ENCODE measurements at regions not wholly inside any gene's neighbourhood (a gene's known extent, or its start where the extent isn't known, plus 50 kb on each side); places are given as distances from the start of the nearest gene placed in this dataset.
A peak's percentile ranks its signal among the peaks of the same experiment; 100 is the strongest.

GRCh38 chr20:17808357-17808756 lies 108.6 kb downstream of the BANF2 start:
- Histone ChIP-seq H3K4me2 (ENCODE audit: low read depth, low read length) (peak overlapping the region; percentile 38; the same call in 1 of the 2 replicates), H3K9me3 (ENCODE audit: low read length) (no peaks in the 10 kb centered on the region), H3K36me3 (replicated peaks in 1 of 2; ENCODE audit: control insufficient read depth in 1 of 2, insufficient read depth in 2 of 2, low read length in 2 of 2) (no peaks in the 10 kb centered on the region), H3K9ac (ENCODE audit: insufficient read depth, low read depth, low read length) (no peak overlapping the region), H3K4me3 (replicated peaks in 1 of 3; ENCODE audit: insufficient read depth in 1 of 3, low read depth in 2 of 3, low read length in 3 of 3) (no peak overlapping the region), H4K20me1 (ENCODE audit: insufficient read depth, low read length) (no peaks in the 10 kb centered on the region), H2AFZ (ENCODE audit: low read length) (no peak overlapping the region), H3K27me3 (ENCODE audit: control insufficient read depth in 1 of 2, insufficient read depth in 2 of 2, low read length in 2 of 2) (peaks cover 0 to 1% of the 10 kb centered on the region in 2 experiments; a peak in 2 of 5 replicates), H3K4me1 (ENCODE audit: insufficient read depth, low read length) (peaks cover 68% of the 10 kb centered on the region), H3K27ac (ENCODE audit: extremely low read length, insufficient read depth, low read length) (no peak overlapping the region), H3K79me2 (ENCODE audit: insufficient read depth, low read length) (no peaks in the 10 kb centered on the region)
- ATAC-seq (peak; percentile 24; the same call in 2 of the 3 replicates), FAIRE-seq (no peak), DNase-seq (ENCODE audit: low spot score) (peak; percentile 42)
- in situ Hi-C loops (cut with HindIII; ENCODE audit: extremely low pct_ligation_motif_present, low pct_unique_long_range_greater_than_20kb) (no loop called here), intact Hi-C loops (cut with micrococcal nuclease; ENCODE audit: unreplicated experiment) (loop anchor here (5.0 kb wide), 4 partner anchors 46 to 126 kb away; partner anchors contain the start of gene RRBP1)
- WGBS (ENCODE audit: low lambda C conversion rate) = 22% methylated on average over 5 of the region's 5 CpGs
- BruUV-seq (replicated peaks) = no TSS peak
- CTCF ChIA-PET (ENCODE audit: low intra/inter-chr PET ratio, low total read pairs) = no interaction called here
- POLR2A ChIA-PET = interaction anchor here (1.0 to 3.1 kb wide), 3 partner anchors 14 to 126 kb away, joined by 3 to 15 read pairs (median 13); partner anchors contain the start of gene RRBP1
- TF ChIP-seq ZNF280D (CRISPR knock-in tag; IDR thresholded peaks at IDR 0.05) (0 out of 2 replicates have a peak, but pooled peaks have one; percentile 29), HNF1B (CRISPR knock-in tag; IDR thresholded peaks at IDR 0.05) (0 out of 2 replicates have a peak, but pooled peaks have one; percentile 28), ZNF792 (CRISPR knock-in tag; IDR thresholded peaks at IDR 0.05) (no peak), ZNF512B (CRISPR knock-in tag; IDR thresholded peaks at IDR 0.05; ENCODE audit: borderline replicate concordance) (0 out of 2 replicates have a peak, but pooled peaks have one; percentile 59), PAXIP1 (CRISPR knock-in tag; conservative IDR thresholded peaks at IDR 0.05) (peak; percentile 35; the same call in 1 of the 2 replicates), POLR2AphosphoS2 (IDR thresholded peaks at IDR 0.05; ENCODE audit: low read depth, low read length) (no peak), DMAP1 (CRISPR knock-in tag; IDR thresholded peaks at IDR 0.05) (no peak), PITX1 (CRISPR knock-in tag; IDR thresholded peaks at IDR 0.05) (peak; percentile 58; the same call in 1 of the 2 replicates), RFX3 (CRISPR knock-in tag; IDR thresholded peaks at IDR 0.05) (0 out of 2 replicates have a peak, but pooled peaks have one; percentile 54), NR2C2 (CRISPR knock-in tag; IDR thresholded peaks at IDR 0.05; ENCODE audit: borderline replicate concordance) (peak; percentile 86), ZNF333 (CRISPR knock-in tag; IDR thresholded peaks at IDR 0.05; ENCODE audit: borderline replicate concordance) (no peak), ZNF138 (CRISPR knock-in tag; IDR thresholded peaks at IDR 0.05; ENCODE audit: low read depth) (no peak)

Measured in HepG2 (cell line).